ENCODE measurements at regions not wholly inside any gene's neighbourhood (a gene's known extent, or its start where the extent isn't known, plus 50 kb on each side); places are given as distances from the start of the nearest gene placed in this dataset.

- Histone ChIP-seq H3K4me1 (ENCODE audit: control insufficient read depth in 1 of 2, insufficient read depth in 2 of 2, low read length in 2 of 2) (peaks cover 0 to 5% of the 10 kb centered on the region in 2 experiments), H4K91ac (ENCODE audit: low read depth, low read length) (peak overlapping the region; percentile 90), H3K79me1 (ENCODE audit: low read length) (peaks cover 15% of the 10 kb centered on the region), H3K9ac (ENCODE audit: low read length) (peak overlapping the region; percentile 96), H3K79me2 (ENCODE audit: control insufficient read depth, insufficient read depth, low read length, poor library complexity) (peaks cover 9% of the 10 kb centered on the region), H3K36me3 (ENCODE audit: control insufficient read depth in 1 of 2, insufficient read depth in 2 of 2, low read length in 2 of 2) (no peaks in the 10 kb centered on the region), H3K4me2 (ENCODE audit: low read length) (peak overlapping the region; percentile 77), H2BK120ac (ENCODE audit: insufficient read depth, low read length, poor library complexity) (peak overlapping the region; percentile 79), H2BK12ac (ENCODE audit: low read length) (peak overlapping the region; percentile 10), H3K27ac (ENCODE audit: low read depth, low read length) (peak overlapping the region; percentile 97), H4K8ac (ENCODE audit: low read depth, low read length) (peak overlapping the region; percentile 64), H3K14ac (ENCODE audit: low read length) (peak overlapping the region; percentile 80), H2AK5ac (ENCODE audit: low read length) (peak overlapping the region; percentile 13), H3K18ac (ENCODE audit: low read length) (peak overlapping the region; percentile 94), H3K23ac (ENCODE audit: low read length) (no peak overlapping the region), H3K4me3 (ENCODE audit: low read depth, low read length) (peak overlapping the region; percentile 90), H3K27me3 (ENCODE audit: insufficient read depth, low read length) (no peaks in the 10 kb centered on the region), H2AFZ (ENCODE audit: insufficient read depth, low read length, poor library complexity) (peak overlapping the region; percentile 48), H4K12ac (ENCODE audit: low read depth, low read length) (peak overlapping the region; percentile 85), H2BK5ac (ENCODE audit: low read depth, low read length, poor library complexity) (peak overlapping the region; percentile 86), H3K9me3 (ENCODE audit: insufficient read depth, low read depth, low read length) (no peaks in the 10 kb centered on the region), H3K4ac (ENCODE audit: low read depth, low read length) (peak overlapping the region; percentile 85)
- WGBS (ENCODE audit: extremely low coverage, insufficient coverage, insufficient read length), result no CpG with 5 or more reads among the region's 96 CpGs
- DNase-seq, result peak; percentile 36 to 67
Measured at GRCh38 chr14:71320734-71321573, 413.7 kb downstream of the PCNX1 start.

GRCh38 chr14:71321574-71322315 lies 414.5 kb downstream of the PCNX1 start:
- peak overlapping the region; percentile 77 for H3K4me2 ChIP-seq (ENCODE audit: low read length)
- DNase-seq, result peak; percentile 72 to 90
- no peak overlapping the region for H3K23ac ChIP-seq (ENCODE audit: low read length)
- H3K4ac ChIP-seq (ENCODE audit: low read depth, low read length), result peak overlapping the region; percentile 85
- H3K4me3 ChIP-seq (ENCODE audit: low read depth, low read length), result peak overlapping the region; percentile 90
- H4K91ac ChIP-seq (ENCODE audit: low read depth, low read length), result peak overlapping the region; percentile 90
- peaks cover 15% of the 10 kb centered on the region for H3K79me1 ChIP-seq (ENCODE audit: low read length)
- H3K14ac ChIP-seq (ENCODE audit: low read length), result peak overlapping the region; percentile 52
- H4K8ac ChIP-seq (ENCODE audit: low read depth, low read length), result peak overlapping the region; percentile 64
- no peaks in the 10 kb centered on the region for H3K9me3 ChIP-seq (ENCODE audit: insufficient read depth, low read depth, low read length)
- H2BK120ac ChIP-seq (ENCODE audit: insufficient read depth, low read length, poor library complexity), result peak overlapping the region; percentile 79
- H3K4me1 ChIP-seq (ENCODE audit: control insufficient read depth in 1 of 2, insufficient read depth in 2 of 2, low read length in 2 of 2), result peaks cover 0 to 5% of the 10 kb centered on the region in 2 experiments
- H3K9ac ChIP-seq (ENCODE audit: low read length), result peak overlapping the region; percentile 96
- peak overlapping the region; percentile 10 for H2BK12ac ChIP-seq (ENCODE audit: low read length)
- no peak overlapping the region for H2AFZ ChIP-seq (ENCODE audit: insufficient read depth, low read length, poor library complexity)
- H3K27ac ChIP-seq (ENCODE audit: low read depth, low read length), result peak overlapping the region; percentile 97
- H3K79me2 ChIP-seq (ENCODE audit: control insufficient read depth, insufficient read depth, low read length, poor library complexity), result peaks cover 9% of the 10 kb centered on the region
- H2BK5ac ChIP-seq (ENCODE audit: low read depth, low read length, poor library complexity), result peak overlapping the region; percentile 86
- peak overlapping the region; percentile 85 for H4K12ac ChIP-seq (ENCODE audit: low read depth, low read length)
- H3K27me3 ChIP-seq (ENCODE audit: insufficient read depth, low read length), result no peaks in the 10 kb centered on the region
- no peaks in the 10 kb centered on the region for H3K36me3 ChIP-seq (ENCODE audit: control insufficient read depth in 1 of 2, insufficient read depth in 2 of 2, low read length in 2 of 2)
- peak overlapping the region; percentile 75 for H3K18ac ChIP-seq (ENCODE audit: low read length)
- no peak overlapping the region for H2AK5ac ChIP-seq (ENCODE audit: low read length)
- no CpG with 5 or more reads among the region's 25 CpGs for WGBS (ENCODE audit: extremely low coverage, insufficient coverage, insufficient read length)

- Histone ChIP-seq H3K9me3 (ENCODE audit: insufficient read depth, low read depth, low read length) (no peaks in the 10 kb centered on the region), H3K36me3 (ENCODE audit: control insufficient read depth in 1 of 2, insufficient read depth in 2 of 2, low read length in 2 of 2) (no peaks in the 10 kb centered on the region), H3K79me1 (ENCODE audit: low read length) (peaks cover 15% of the 10 kb centered on the region), H2AK5ac (ENCODE audit: low read length) (no peak overlapping the region), H3K14ac (ENCODE audit: low read length) (no peak overlapping the region), H3K23ac (ENCODE audit: low read length) (no peak overlapping the region), H3K79me2 (ENCODE audit: control insufficient read depth, insufficient read depth, low read length, poor library complexity) (peaks cover 11% of the 10 kb centered on the region), H4K12ac (ENCODE audit: low read depth, low read length) (no peak overlapping the region), H3K4me3 (ENCODE audit: low read depth, low read length) (no peak overlapping the region), H3K18ac (ENCODE audit: low read length) (no peak overlapping the region), H3K4me1 (ENCODE audit: control insufficient read depth in 1 of 2, insufficient read depth in 2 of 2, low read length in 2 of 2) (peaks cover 0 to 5% of the 10 kb centered on the region in 2 experiments), H4K8ac (ENCODE audit: low read depth, low read length) (no peak overlapping the region), H2BK120ac (ENCODE audit: insufficient read depth, low read length, poor library complexity) (no peak overlapping the region), H3K27ac (ENCODE audit: low read depth, low read length) (no peak overlapping the region), H2BK5ac (ENCODE audit: low read depth, low read length, poor library complexity) (no peak overlapping the region), H2BK12ac (ENCODE audit: low read length) (no peak overlapping the region), H4K91ac (ENCODE audit: low read depth, low read length) (no peak overlapping the region), H3K4ac (ENCODE audit: low read depth, low read length) (no peak overlapping the region), H3K4me2 (ENCODE audit: low read length) (no peak overlapping the region), H3K9ac (ENCODE audit: low read length) (no peak overlapping the region), H3K27me3 (ENCODE audit: insufficient read depth, low read length) (no peaks in the 10 kb centered on the region), H2AFZ (ENCODE audit: insufficient read depth, low read length, poor library complexity) (no peak overlapping the region)
- DNase-seq, result peak in 1 of 2 donors; percentile 18
- WGBS (ENCODE audit: extremely low coverage, insufficient coverage, insufficient read length), result no CpG with 5 or more reads among the region's 2 CpGs
Measured at GRCh38 chr14:71322655-71323250, 415.5 kb downstream of the PCNX1 start.

- no peak overlapping the region for H2BK120ac ChIP-seq (ENCODE audit: insufficient read depth, low read length, poor library complexity)
- no peak overlapping the region for H3K4ac ChIP-seq (ENCODE audit: low read depth, low read length)
- no peak overlapping the region for H4K12ac ChIP-seq (ENCODE audit: low read depth, low read length)
- no peak overlapping the region for H4K8ac ChIP-seq (ENCODE audit: low read depth, low read length)
- H2BK5ac ChIP-seq (ENCODE audit: low read depth, low read length, poor library complexity), result no peak overlapping the region
- H3K79me2 ChIP-seq (ENCODE audit: control insufficient read depth, insufficient read depth, low read length, poor library complexity), result peaks cover 12% of the 10 kb centered on the region
- no peak overlapping the region for H3K27ac ChIP-seq (ENCODE audit: low read depth, low read length)
- H3K9me3 ChIP-seq (ENCODE audit: insufficient read depth, low read depth, low read length), result no peaks in the 10 kb centered on the region
- peaks cover 15% of the 10 kb centered on the region for H3K79me1 ChIP-seq (ENCODE audit: low read length)
- no peak overlapping the region for H2AK5ac ChIP-seq (ENCODE audit: low read length)
- H3K36me3 ChIP-seq (ENCODE audit: control insufficient read depth in 1 of 2, insufficient read depth in 2 of 2, low read length in 2 of 2), result peaks cover 0 to 2% of the 10 kb centered on the region in 2 experiments
- H2AFZ ChIP-seq (ENCODE audit: insufficient read depth, low read length, poor library complexity), result no peak overlapping the region
- H3K14ac ChIP-seq (ENCODE audit: low read length), result no peak overlapping the region
- no peak overlapping the region for H3K9ac ChIP-seq (ENCODE audit: low read length)
- H3K27me3 ChIP-seq (ENCODE audit: insufficient read depth, low read length), result no peaks in the 10 kb centered on the region
- H3K4me3 ChIP-seq (ENCODE audit: low read depth, low read length), result no peak overlapping the region
- H3K4me2 ChIP-seq (ENCODE audit: low read length), result peak overlapping the region; percentile 35
- no peak overlapping the region for H4K91ac ChIP-seq (ENCODE audit: low read depth, low read length)
- H3K23ac ChIP-seq (ENCODE audit: low read length), result no peak overlapping the region
- peaks cover 0 to 3% of the 10 kb centered on the region in 2 experiments for H3K4me1 ChIP-seq (ENCODE audit: control insufficient read depth in 1 of 2, insufficient read depth in 2 of 2, low read length in 2 of 2)
- no CpG with 5 or more reads among the region's 6 CpGs for WGBS (ENCODE audit: extremely low coverage, insufficient coverage, insufficient read length)
- H2BK12ac ChIP-seq (ENCODE audit: low read length), result no peak overlapping the region
- no peak overlapping the region for H3K18ac ChIP-seq (ENCODE audit: low read length)
- peak in 1 of 2 donors; percentile 42 for DNase-seq
Measured at GRCh38 chr14:71324767-71325272, 417.6 kb downstream of the PCNX1 start.
